ENCODE measurements at regions not wholly inside any gene's neighbourhood (a gene's known extent, or its start where the extent isn't known, plus 50 kb on each side); places are given as distances from the start of the nearest gene placed in this dataset.

GRCh38 chr2:9095690-9096089, 92.2 kb upstream of the MBOAT2 start:
- H3K23ac ChIP-seq (ENCODE audit: insufficient read length): no peak overlapping the region
- peak overlapping the region; percentile 63; the same call in 1 of the 2 replicates for H2BK5ac ChIP-seq (ENCODE audit: low read depth, low read length)
- H4K5ac ChIP-seq (ENCODE audit: insufficient read length, low read depth, low read length): no peak overlapping the region
- no peaks in the 10 kb centered on the region for H3K79me2 ChIP-seq (ENCODE audit: control insufficient read depth in 1 of 2, insufficient read depth in 2 of 2, low read length in 2 of 2)
- no peaks in the 10 kb centered on the region; the same call in 1 of the 2 replicates for H3K23me2 ChIP-seq (ENCODE audit: low read depth, low read length)
- no peaks in the 10 kb centered on the region for H3K9me3 ChIP-seq (ENCODE audit: insufficient read depth in 2 of 2, low read depth in 1 of 2, low read length in 1 of 2)
- H2BK15ac ChIP-seq (ENCODE audit: low read length): no peak overlapping the region
- no peak overlapping the region for H3K27ac ChIP-seq (ENCODE audit: low read depth, low read length)
- no peak overlapping the region for H4K91ac ChIP-seq (replicated peaks; ENCODE audit: insufficient read length, low read length)
- H3K4ac ChIP-seq (replicated peaks; ENCODE audit: insufficient read length, low read depth, low read length): no peak overlapping the region
- ChIA-PET POLR2A (ENCODE audit: partially characterized antibody) (interaction anchor here (1.1 kb wide), 1 partner anchor 82 kb away, joined by 3 read pairs; no protein-coding TSS in a partner anchor), CTCF (ENCODE audit: partially characterized antibody) (interaction anchor here (1.0 to 6.6 kb wide), 11 partner anchors 14 to 319 kb away, joined by 3 to 75 read pairs (median 6); no protein-coding TSS in a partner anchor)
- H3K27me3 ChIP-seq (replicated peaks in 1 of 4; ENCODE audit: control insufficient read depth in 3 of 4, extremely low read depth in 1 of 4, insufficient read depth in 3 of 4, low read length in 3 of 4): peaks cover 0 to 8% (median 3%) of the 10 kb centered on the region in 4 experiments; a peak in 3 of 7 replicates
- TF ChIP-seq MAX (IDR thresholded peaks at IDR 0.05) (peak; percentile 43; the same call in 1 of the 2 replicates), SRF (IDR thresholded peaks at IDR 0.05; ENCODE audit: low read depth, low read length) (no peak), RAD21 (IDR thresholded peaks at IDR 0.05 in 1 of 2, conservative IDR thresholded peaks at IDR 0.05 in 1 of 2; ENCODE audit: low read depth in 2 of 2, low read length in 2 of 2) (peak; percentile 50 to 56)
- TF ChIP-seq, protein P1, sequence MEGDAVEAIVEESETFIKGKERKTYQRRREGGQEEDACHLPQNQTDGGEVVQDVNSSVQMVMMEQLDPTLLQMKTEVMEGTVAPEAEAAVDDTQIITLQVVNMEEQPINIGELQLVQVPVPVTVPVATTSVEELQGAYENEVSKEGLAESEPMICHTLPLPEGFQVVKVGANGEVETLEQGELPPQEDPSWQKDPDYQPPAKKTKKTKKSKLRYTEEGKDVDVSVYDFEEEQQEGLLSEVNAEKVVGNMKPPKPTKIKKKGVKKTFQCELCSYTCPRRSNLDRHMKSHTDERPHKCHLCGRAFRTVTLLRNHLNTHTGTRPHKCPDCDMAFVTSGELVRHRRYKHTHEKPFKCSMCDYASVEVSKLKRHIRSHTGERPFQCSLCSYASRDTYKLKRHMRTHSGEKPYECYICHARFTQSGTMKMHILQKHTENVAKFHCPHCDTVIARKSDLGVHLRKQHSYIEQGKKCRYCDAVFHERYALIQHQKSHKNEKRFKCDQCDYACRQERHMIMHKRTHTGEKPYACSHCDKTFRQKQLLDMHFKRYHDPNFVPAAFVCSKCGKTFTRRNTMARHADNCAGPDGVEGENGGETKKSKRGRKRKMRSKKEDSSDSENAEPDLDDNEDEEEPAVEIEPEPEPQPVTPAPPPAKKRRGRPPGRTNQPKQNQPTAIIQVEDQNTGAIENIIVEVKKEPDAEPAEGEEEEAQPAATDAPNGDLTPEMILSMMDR (IDR thresholded peaks at IDR 0.05; ENCODE audit: control extremely low read depth in 1 of 3, insufficient read depth in 1 of 3, low read depth in 1 of 3, low read length in 3 of 3): peak; percentile 20 to 38 (median 28); a peak in 3 of 4 replicates
- no peak overlapping the region for H3K14ac ChIP-seq (ENCODE audit: insufficient read length)
- H3K18ac ChIP-seq (ENCODE audit: extremely low read depth, low read length): 0 out of 2 replicates have a peak overlapping the region, but pooled peaks have one; percentile 60
- no peaks in the 10 kb centered on the region for H4K20me1 ChIP-seq (replicated peaks in 1 of 2; ENCODE audit: control insufficient read depth in 1 of 2, insufficient read depth in 2 of 2, low read length in 2 of 2)
- peaks cover 0 to 12% (median 9%) of the 10 kb centered on the region in 4 experiments; a peak in 6 of 7 replicates for H3K4me1 ChIP-seq (replicated peaks in 1 of 4; ENCODE audit: control insufficient read depth in 3 of 4, insufficient read depth in 4 of 4, low read length in 3 of 4)
- no peak overlapping the region for H2BK120ac ChIP-seq (replicated peaks; ENCODE audit: low read depth, low read length)
- DNase-seq (ENCODE audit: low read depth in 1 of 2, low spot score in 2 of 2) (peak in 1 of 2 experiments; percentile 71), FAIRE-seq (no peak)
- H2AK5ac ChIP-seq (ENCODE audit: low read depth, low read length): no peak overlapping the region
- H2AFZ ChIP-seq (ENCODE audit: low read length): peak overlapping the region; percentile 83
- H3K4me3 ChIP-seq (ENCODE audit: extremely low read depth in 1 of 4, insufficient read depth in 2 of 4, low read depth in 3 of 4, low read length in 4 of 4): peak overlapping the region in 1 of 4 experiments; percentile 45; a peak in 2 of 8 replicates
- WGBS, 2 experiments (ENCODE audit: extremely low coverage in 1 of 2, insufficient coverage in 1 of 2, insufficient read length in 1 of 2, insufficient replicate concordance in 2 of 2, low coverage in 1 of 2, low lambda C conversion rate in 2 of 2, missing lambda C conversion rate in 1 of 2): 17% methylated on average over 19 of the region's 21 CpGs; no CpG with 5 or more reads in 1 of the 2 experiments
- no peak overlapping the region for H3K56ac ChIP-seq (replicated peaks; ENCODE audit: insufficient read length, low read depth, low read length)
- H4K8ac ChIP-seq (ENCODE audit: extremely low read depth, insufficient read depth, low read length): no peak overlapping the region
- no peaks in the 10 kb centered on the region for H3K36me3 ChIP-seq (ENCODE audit: control insufficient read depth in 2 of 4, insufficient read depth in 4 of 4, low read length in 3 of 4)
- H2BK20ac ChIP-seq (ENCODE audit: low read length): no peak overlapping the region
- H3K79me1 ChIP-seq (ENCODE audit: low read depth, low read length): no peaks in the 10 kb centered on the region; the same call in 1 of the 2 replicates
- H3K9ac ChIP-seq (replicated peaks in 1 of 4; ENCODE audit: extremely low read depth in 1 of 4, low read depth in 3 of 4, low read length in 3 of 4): no peak overlapping the region
- H2BK12ac ChIP-seq (ENCODE audit: low read depth, low read length): no peak overlapping the region
- H3K4me2 ChIP-seq (ENCODE audit: insufficient read depth in 1 of 2, low read depth in 2 of 2, low read length in 2 of 2): peak overlapping the region; percentile 20 to 49; a peak in 3 of 4 replicates

Data from H1 (cell line).